Peyer's patch (tissue), 4 donors: ENCODE measurements at regions not wholly inside any gene's neighbourhood (a gene's known extent, or its start where the extent isn't known, plus 50 kb on each side); places are given as distances from the start of the nearest gene placed in this dataset.

Experiments
- POLR2A ChIP-seq, 2 donors: fragments of 450-650 bp; IDR thresholded peaks; one replicate each; pipeline ENCODE4 v1.5.1; 2017; ENCODE audit warnings: antibody characterized with exemption in 2 of 2, mild to moderate bottlenecking in 2 of 2, moderate library complexity in 2 of 2
- TF ChIP-seq, protein P1 (sequence below), 6 experiments: fragments of 450-650 bp in 4 of 6; fragments of 200-600 bp in 2 of 6; sonication (generic) in 1 of 6; IDR thresholded peaks; one replicate each; pipeline ENCODE4 v1.5.1; 2017 to 2019; ENCODE audit warnings: antibody characterized with exemption in 6 of 6, mild to moderate bottlenecking in 3 of 6, moderate library complexity in 1 of 6

DNA sequence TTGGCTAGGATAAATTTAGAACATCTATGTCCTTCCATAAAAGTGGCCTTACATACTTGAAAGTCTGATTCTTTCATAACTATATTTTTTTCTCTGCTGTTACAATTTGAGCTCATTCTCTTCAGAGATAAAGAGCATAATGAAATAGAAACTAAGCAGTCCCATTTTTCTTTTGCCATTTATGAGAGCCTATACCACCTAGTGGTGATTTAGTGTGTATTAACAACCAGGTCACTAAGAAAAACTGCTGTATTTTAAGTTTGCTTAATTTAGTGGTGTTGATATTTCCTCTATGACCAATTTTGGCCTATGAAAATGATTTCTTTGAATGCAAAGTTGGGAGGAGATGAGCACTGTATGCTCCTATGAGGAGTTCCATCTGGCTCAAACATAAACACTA, 88.7 kb upstream of the ZWINT start:
- TF ChIP-seq, protein P1, sequence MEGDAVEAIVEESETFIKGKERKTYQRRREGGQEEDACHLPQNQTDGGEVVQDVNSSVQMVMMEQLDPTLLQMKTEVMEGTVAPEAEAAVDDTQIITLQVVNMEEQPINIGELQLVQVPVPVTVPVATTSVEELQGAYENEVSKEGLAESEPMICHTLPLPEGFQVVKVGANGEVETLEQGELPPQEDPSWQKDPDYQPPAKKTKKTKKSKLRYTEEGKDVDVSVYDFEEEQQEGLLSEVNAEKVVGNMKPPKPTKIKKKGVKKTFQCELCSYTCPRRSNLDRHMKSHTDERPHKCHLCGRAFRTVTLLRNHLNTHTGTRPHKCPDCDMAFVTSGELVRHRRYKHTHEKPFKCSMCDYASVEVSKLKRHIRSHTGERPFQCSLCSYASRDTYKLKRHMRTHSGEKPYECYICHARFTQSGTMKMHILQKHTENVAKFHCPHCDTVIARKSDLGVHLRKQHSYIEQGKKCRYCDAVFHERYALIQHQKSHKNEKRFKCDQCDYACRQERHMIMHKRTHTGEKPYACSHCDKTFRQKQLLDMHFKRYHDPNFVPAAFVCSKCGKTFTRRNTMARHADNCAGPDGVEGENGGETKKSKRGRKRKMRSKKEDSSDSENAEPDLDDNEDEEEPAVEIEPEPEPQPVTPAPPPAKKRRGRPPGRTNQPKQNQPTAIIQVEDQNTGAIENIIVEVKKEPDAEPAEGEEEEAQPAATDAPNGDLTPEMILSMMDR (IDR thresholded peaks at IDR 0.05): no peak
- no peak for TF ChIP-seq POLR2A (IDR thresholded peaks at IDR 0.05)
